ENCODE measurements at regions not wholly inside any gene's neighbourhood (a gene's known extent, or its start where the extent isn't known, plus 50 kb on each side); places are given as distances from the start of the nearest gene placed in this dataset.

GRCh38 chr3:118707991-118708390, 326.7 kb downstream of the IGSF11 start:
- no peak for DNase-seq

DNA sequence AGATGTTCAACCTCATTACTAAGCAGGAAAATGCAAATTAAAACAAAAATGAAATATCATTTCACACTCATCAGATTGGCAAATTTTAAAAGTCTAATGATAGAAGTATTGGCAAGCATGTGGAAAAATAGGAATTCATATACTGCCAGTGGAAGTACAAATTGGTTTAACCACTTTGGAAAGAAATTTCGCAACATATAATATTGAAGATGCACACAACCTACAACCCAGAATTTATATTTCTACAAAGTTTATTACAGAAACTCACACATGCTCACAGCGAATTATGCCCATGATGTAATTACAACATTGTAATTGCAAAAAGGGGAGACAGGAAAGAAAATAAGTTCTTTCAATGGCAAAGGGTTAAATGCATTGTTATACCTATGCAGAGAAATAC, 324.1 kb downstream of the IGSF11 start:
- DNase-seq: no peak

DNA sequence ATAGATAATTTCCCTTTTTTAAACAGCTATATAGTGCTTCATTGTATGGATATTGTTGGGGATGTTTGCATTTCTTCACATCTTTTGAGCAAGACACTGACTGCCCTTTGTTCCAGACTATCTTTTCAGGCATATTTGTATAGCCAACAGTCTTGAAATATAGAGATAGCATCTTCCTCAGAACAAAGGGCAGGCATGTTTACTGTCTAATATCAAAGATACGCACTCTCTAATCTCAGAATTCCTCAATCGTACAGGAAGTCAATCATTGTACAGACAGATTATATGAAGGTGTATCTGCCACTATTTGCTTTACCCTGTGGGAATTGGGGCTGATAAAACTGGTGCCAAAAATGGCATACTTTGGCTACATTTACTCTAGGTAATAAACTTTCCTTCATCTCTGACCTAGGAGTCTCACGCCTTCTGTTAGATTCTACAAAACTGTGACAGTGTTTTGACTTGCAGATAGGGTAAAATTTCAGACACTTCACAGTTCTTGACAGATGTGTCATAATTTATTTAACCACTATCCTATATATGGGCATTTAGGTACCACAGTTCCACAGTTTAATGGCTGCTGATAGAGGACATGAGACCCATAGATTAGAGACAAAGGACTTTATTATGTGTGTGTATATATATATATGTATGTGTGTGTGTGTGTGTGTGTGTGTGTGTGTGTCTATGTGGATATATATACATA, 321.0 kb downstream of the IGSF11 start:
- DNase-seq: no peak

DNA sequence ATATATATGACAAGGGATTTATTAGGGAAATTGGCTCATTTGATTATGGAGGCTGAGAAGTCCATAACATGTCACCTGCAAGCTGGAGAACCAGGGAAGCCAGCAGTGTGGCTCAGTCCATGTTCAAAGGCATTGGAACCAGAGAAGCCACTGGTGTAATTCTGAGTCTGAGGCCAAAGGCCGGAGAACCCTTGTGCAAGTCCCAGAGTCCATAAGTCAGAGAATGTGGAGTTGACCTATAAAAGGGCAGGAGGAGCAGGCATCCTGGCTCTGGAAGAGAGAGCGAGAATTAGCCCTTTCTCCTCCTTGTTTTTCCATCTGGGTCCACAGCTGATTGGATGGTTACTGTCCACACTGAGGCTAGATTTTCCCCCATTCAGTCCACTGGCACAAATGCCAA, 319.8 kb downstream of the IGSF11 start:
- no peak for DNase-seq

- DNase-seq: no peak
These were observed 305.1 kb downstream of the IGSF11 start for GRCh38 chr3:118729546-118729945.

GRCh38 chr3:118734664-118735063, 300.0 kb downstream of the IGSF11 start:
- no peak for DNase-seq

DNA sequence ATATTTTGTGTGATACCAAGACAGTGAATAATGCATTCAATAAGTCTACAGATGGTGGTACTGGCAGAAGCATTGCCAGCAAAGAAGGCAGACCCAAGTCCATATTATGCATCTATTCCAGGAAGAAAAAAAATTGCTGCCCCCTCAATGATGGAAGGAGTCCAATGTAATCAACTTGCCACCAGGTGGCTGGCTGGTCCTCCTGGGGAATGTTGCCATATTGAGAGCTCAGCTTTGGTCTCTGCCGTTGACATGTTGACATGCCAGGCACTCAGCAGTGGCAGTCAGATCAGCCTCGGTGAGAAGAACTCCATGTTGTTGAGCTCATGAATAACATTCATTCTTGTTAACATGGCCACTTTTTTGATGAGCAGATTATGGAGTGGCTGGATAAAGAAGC, 298.5 kb downstream of the IGSF11 start:
- DNase-seq: no peak

DNA sequence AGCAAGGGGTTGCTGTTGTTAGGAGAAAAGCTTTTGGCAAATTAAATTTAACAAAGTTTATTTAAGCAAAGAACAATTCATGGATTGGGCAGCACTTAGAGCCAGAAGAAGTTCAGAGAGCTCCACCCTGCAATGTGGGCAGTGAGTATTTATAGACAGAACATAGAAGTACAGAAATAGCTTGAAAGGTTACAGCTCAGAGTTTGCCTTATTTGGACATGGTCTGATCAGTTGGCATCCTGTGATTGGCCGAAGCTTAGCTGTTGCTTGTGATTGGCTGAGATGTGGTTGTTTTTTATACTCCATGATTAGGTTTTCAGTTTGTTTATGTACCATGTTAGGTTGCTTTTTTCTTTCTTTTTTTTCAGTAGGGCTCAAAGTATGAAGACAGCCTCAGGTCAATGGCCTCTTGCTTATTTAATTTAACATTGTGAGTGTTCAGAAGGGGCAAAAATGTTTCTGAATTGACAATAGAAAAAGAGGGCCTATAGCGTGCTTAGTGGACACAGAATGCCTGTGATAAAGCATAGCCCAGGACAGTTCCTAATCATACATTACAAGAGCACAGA, 293.8 kb downstream of the IGSF11 start:
- no peak for DNase-seq

GRCh38 chr3:118742760-118743159, 291.9 kb downstream of the IGSF11 start:
- DNase-seq: no peak

- DNase-seq: no peak
These were observed 290.5 kb downstream of the IGSF11 start for GRCh38 chr3:118744186-118744585.

GRCh38 chr3:118754406-118755252, 280.0 kb downstream of the IGSF11 start:
- peak; percentile 3 for DNase-seq

DNA sequence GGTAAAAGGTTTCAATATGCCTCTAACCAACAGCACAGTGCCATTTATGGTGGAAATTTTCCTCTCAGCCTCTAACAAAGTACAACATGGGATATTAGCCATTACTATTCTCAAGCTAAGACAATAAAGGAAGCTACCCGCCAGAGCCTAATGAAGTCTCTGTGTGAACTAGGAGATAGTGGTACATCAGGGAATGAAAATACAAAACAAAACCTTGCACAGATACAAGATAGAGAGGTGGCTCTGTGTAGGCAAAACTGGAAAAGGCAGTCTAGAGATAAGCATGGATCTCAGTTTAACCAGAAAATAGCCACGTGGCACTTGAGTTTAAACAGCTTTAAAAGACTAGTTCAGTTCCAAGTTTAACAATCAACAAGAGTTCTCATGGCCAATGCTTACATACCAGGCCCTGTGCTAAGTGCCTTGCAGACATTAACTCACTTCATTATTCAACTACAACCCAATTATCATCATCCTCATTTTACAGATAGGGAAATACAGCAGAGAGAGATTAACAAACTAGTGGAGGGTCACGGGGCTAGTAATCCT, 279.3 kb downstream of the IGSF11 start:
- no peak for DNase-seq

- DNase-seq: no peak
These were observed 273.9 kb downstream of the IGSF11 start for GRCh38 chr3:118760585-118761290.

GRCh38 chr3:118761291-118761606, 273.4 kb downstream of the IGSF11 start:
- DNase-seq: no peak

DNA sequence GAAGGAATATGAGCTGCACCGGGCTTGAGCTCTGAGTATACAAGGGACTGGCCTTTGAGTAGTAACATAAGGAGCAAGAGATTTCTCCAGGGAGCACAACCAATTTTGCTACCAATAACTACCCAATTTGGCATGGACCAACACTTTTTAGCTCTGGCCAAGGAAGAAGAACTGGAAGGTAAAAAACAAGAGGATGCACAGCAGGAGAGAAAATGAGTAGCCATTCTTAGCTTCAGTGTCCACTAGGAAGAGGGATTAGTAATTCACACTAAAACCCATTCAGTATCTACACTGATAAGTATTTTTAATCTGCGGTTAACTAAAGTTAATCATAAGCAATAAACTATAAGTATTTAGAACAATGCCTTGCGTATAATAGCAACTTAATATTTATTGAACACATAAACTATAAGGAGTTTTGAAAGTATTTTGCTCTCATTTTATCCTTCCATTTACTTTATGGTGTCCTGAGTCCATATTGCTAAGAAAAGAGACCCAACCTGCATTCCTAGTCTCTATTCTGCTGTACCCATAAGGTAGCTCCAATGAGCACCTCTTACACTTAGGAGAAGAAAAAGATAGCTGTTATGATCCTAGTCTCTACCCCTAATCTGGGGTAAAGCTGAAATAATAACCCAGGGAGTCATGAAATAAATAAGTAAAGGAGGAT, 268.9 kb downstream of the IGSF11 start:
- no peak for DNase-seq

DNA sequence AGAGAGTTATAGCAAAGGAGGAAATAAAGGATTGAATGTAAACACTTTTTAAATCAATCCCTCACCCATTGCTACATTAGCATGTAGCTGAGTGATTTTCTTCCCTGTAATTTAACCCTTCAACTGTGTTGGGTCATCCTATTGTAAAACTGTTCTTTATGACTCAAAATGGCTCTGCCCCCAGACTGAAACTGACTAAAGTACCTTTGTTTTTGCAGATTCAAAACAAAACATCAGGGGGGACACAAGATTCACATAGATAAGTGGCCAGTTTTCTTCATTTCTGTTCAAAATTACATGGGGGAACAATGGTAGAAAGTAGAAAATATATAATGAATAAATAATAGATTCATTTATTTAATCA, 268.4 kb downstream of the IGSF11 start:
- DNase-seq: no peak

- DNase-seq: no peak
These were observed 262.6 kb downstream of the IGSF11 start for GRCh38 chr3:118772036-118772435.

- no peak for DNase-seq
These were observed 262.1 kb downstream of the IGSF11 start for GRCh38 chr3:118772547-118773011.

DNA sequence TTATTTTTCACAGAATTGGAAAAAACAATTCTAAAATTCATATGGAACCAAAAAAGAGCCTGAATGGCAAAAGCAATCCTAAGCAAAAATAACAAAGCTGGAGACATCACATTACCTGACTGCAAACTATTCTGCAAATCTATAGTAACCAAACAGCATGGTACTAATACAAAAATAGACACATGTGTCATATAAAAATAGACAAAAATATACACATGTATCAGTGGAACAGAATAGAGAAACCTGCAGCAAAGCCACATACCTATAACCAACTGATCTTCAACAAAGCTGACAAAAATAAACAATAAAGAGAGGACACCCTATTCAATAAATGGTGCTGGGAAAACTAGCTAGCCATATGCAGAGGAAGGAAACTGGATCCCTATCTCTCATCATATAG, 259.6 kb downstream of the IGSF11 start:
- DNase-seq: no peak

DNA sequence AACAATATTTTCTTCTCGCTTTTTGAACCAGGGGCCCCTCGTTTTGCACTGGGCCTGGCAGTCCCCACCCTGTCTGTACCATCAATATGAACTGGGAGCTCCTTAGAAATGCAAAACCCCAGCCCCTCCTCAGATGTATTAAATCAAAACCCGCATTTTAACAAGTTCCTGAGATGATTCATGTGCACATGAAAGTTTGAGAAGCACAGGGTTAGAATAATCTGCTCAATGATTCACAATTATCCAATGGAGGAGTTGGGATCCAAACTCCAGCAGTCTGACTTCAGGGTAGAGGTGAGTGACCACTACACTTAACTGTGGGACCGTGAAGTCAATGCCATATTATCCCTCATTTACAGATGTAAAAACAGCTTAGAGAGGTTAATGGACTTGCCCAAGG, 256.4 kb downstream of the IGSF11 start:
- no peak for DNase-seq

DNA sequence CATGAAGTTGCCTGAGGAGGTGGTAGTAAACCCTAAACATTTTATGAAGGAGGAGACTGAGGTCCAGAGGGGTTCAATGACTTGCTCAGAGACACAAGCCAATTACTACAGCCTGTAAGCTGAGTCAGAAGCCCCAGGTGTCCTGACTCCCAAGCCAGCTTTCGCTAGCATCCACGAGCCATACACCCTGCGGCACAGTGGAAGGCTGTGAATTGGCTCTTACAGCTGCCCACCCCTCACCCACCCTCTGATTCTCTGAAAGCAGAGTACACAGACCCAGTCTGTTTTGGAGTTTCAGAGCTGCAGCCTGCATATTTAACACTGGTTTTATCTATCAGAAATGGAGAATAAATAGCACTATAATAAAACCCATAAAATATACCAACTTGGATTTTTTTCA, 253.4 kb downstream of the IGSF11 start:
- DNase-seq: no peak

DNA sequence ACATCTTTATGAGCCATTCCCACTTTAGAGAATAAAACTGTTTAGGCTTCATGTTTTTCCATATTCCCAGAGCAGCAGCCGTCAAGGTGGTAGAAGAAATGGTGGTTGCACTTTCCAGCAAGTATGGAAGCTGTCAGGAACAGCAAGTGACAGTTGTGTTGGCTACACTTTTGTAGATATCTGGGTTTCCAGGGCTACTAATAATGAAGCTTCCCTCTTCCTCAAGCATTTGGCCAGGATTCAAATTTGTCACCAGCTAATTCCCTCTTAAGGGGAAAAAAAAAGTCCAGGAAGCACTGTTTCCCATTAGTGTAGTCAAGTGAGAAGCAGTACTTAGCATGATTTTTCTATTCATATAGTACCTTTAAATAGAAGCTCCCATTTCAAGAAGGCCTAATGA, 252.8 kb downstream of the IGSF11 start:
- peak; percentile 5 for DNase-seq

All from tongue (tissue), 1 donor.